HG03103 (cell line): ENCODE measurements at regions not wholly inside any gene's neighbourhood (a gene's known extent, or its start where the extent isn't known, plus 50 kb on each side); places are given as distances from the start of the nearest gene placed in this dataset.
"Not testable (repeated sequence)": the region's sequence is repeated elsewhere in the genome, so short reads cannot be mapped to it uniquely, and the experiment has no call there.

Source experiments
- ATAC-seq: cut with Tn5 transposase; IDR thresholded peaks from one replicate; pipeline ENCODE4 v1.9.1; 2021; ENCODE audit warnings: low read depth; ENCODE audit not compliant: unreplicated experiment

- ATAC-seq: not testable (repeated sequence)
These were observed 194.0 kb upstream of the IL12B start for GRCh38 chr5:159524279-159524678.

- ATAC-seq: no peak
These were observed 194.8 kb upstream of the IL12B start for GRCh38 chr5:159525117-159525516.

- no peak for ATAC-seq
These were observed 197.4 kb upstream of the IL12B start for GRCh38 chr5:159527546-159528254.

GRCh38 chr5:159531554-159532105 is 201.3 kb upstream of the IL12B start:
- no peak for ATAC-seq

GRCh38 chr5:159533197-159533596 is 202.9 kb upstream of the IL12B start:
- ATAC-seq: no peak

- ATAC-seq: no peak
These were observed 205.9 kb upstream of the IL12B start for GRCh38 chr5:159536166-159536565.

GRCh38 chr5:159536646-159537045 is 206.4 kb upstream of the IL12B start:
- ATAC-seq: no peak

GRCh38 chr5:159539678-159540077 is 209.4 kb upstream of the IL12B start:
- ATAC-seq: no peak

- no peak for ATAC-seq
These were observed 213.0 kb upstream of the IL12B start for GRCh38 chr5:159543326-159543725.

- no peak for ATAC-seq
These were observed 214.9 kb upstream of the IL12B start for GRCh38 chr5:159545156-159545555.

GRCh38 chr5:159547466-159548195 is 217.3 kb upstream of the IL12B start:
- no peak for ATAC-seq

- ATAC-seq: no peak
These were observed 218.2 kb upstream of the IL12B start for GRCh38 chr5:159548517-159548916.

GRCh38 chr5:159549046-159549445 is 218.8 kb upstream of the IL12B start:
- no peak for ATAC-seq

- no peak for ATAC-seq
These were observed 220.7 kb upstream of the IL12B start for GRCh38 chr5:159550951-159551350.

GRCh38 chr5:159552751-159553150 is 222.5 kb upstream of the IL12B start:
- ATAC-seq: no peak

- ATAC-seq: no peak
These were observed 223.5 kb upstream of the IL12B start for GRCh38 chr5:159553792-159554191.

- no peak for ATAC-seq
These were observed 224.8 kb upstream of the IL12B start for GRCh38 chr5:159555084-159555483.

GRCh38 chr5:159559337-159559736 is 229.1 kb upstream of the IL12B start:
- no peak for ATAC-seq

GRCh38 chr5:159560088-159560487 is 229.8 kb upstream of the IL12B start:
- ATAC-seq: no peak

GRCh38 chr5:159564031-159564430 is 233.7 kb upstream of the IL12B start:
- ATAC-seq: no peak

- no peak for ATAC-seq
These were observed 236.5 kb upstream of the IL12B start for GRCh38 chr5:159566832-159567231.

GRCh38 chr5:159567461-159567860 is 237.2 kb upstream of the IL12B start:
- ATAC-seq: no peak
